GM21515 (cell line): ENCODE measurements at regions not wholly inside any gene's neighbourhood (a gene's known extent, or its start where the extent isn't known, plus 50 kb on each side); places are given as distances from the start of the nearest gene placed in this dataset.

ENCODE experiments used
- ATAC-seq: cut with Tn5 transposase; IDR thresholded peaks from one replicate; pipeline ENCODE4 v1.9.1; 2021; ENCODE audit not compliant: unreplicated experiment

DNA sequence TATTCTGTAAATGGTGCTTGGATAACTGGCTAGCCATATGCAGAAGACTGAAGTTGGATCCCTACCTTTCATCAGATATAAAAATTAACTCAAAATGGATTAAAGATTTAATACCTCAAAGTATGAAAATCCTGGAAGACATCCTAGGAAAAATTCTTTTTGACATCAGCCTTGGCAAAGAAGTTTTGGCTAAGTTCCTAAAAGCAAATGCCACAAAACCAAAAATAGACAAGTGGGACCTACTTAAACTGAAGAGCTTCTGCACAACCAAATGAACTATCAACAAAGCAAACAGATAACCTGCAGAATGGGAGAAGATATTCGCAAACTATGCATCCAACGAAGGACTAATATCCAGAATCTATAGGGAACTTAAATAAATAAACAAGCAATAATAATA, 60.3 kb upstream of the RIPPLY2 start:
- no peak for ATAC-seq

GRCh38 chr6:83781506-83781905, 71.7 kb upstream of the RIPPLY2 start:
- ATAC-seq: no peak

- peak; percentile 61 for ATAC-seq
These were observed 62.0 kb upstream of the SNAP91 start for GRCh38 chr6:83770910-83771309.

DNA sequence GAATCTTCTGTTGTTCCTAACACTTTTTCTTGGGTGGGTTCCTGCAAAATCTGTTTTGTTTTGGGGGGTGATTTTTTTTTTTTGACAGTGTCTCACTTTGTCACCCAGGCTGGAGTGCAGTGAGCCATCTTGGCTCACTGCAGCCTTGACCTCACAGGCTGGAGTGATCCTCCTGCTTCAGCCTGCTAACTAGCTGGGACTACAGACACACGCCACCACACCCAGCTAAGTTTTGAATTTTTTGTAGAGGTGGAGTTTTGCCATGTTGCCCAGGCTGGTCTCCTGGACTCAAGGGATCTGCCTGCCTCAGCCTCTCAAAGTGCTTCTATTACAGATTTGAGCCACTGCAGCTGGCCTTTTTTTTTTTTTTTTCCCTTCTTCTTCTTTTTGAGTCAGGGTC, 60.5 kb upstream of the SNAP91 start:
- ATAC-seq: no peak

DNA sequence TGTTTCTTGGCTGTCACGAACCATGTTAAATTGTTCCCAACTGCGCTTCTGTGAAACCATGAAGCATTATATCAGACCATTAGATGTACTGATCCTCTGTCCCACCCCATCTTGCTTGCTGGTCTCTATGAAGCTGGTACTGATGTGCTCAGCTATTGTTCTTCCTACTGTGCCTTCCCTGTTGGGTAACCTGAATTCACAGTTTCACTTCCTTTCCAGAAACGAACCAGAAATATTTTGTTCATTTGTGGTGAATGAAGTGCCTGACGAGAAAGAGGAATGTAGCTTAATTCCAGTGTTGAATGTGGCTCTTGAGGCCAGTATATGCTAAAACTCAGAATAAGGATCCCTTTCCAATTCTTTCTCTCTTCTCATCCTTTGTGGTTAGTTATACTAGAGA, 58.1 kb upstream of the SNAP91 start:
- no peak for ATAC-seq
